SK-N-SH treated with all-trans-retinoic acid at 6 μM for 48 hours (cell line): ENCODE measurements at regions not wholly inside any gene's neighbourhood (a gene's known extent, or its start where the extent isn't known, plus 50 kb on each side); places are given as distances from the start of the nearest gene placed in this dataset.

Source experiments
- ATAC-seq: fragments of 200-7000 bp; cut with Tn5 transposase; 3 replicates; pipeline ENCODE4 v1.9.1; 2020; ENCODE audit warnings: mild to moderate bottlenecking, moderate library complexity
- ARNTL ChIP-seq: fragments of 450-650 bp; formaldehyde crosslinking; IDR thresholded peaks from 2 replicates; pipeline ENCODE4 v1.5.0; 2020; ENCODE audit warnings: low read depth, mild to moderate bottlenecking, moderate library complexity, borderline replicate concordance
- BACH2 ChIP-seq: fragments of 250-450 bp; sonication (Bioruptor Pico); IDR thresholded peaks from 2 replicates; pipeline ENCODE4 v1.9.0; 2021; ENCODE audit warnings: mild to moderate bottlenecking, borderline replicate concordance
- CREB5 ChIP-seq: fragments of 250-450 bp; sonication (Bioruptor Pico); IDR thresholded peaks from 2 replicates; pipeline ENCODE4 v1.5.1; 2020; ENCODE audit warnings: low read depth, mild to moderate bottlenecking, moderate library complexity
- ESRRG ChIP-seq: fragments of 250-450 bp; sonication (Bioruptor Pico); IDR thresholded peaks from 2 replicates; pipeline ENCODE4 v1.6.1; 2021; ENCODE audit warnings: mild to moderate bottlenecking
- GLIS3 ChIP-seq: fragments of 250-450 bp; sonication (Bioruptor Pico); IDR thresholded peaks from 2 replicates; pipeline ENCODE4 v1.5.0; 2020; ENCODE audit warnings: mild to moderate bottlenecking, moderate library complexity
- ISL1 ChIP-seq: fragments of 250-450 bp; sonication (Bioruptor Pico); IDR thresholded peaks from 2 replicates; pipeline ENCODE4 v2.1.2; 2022; ENCODE audit warnings: mild to moderate bottlenecking, moderate library complexity
- OSR1 ChIP-seq: fragments of 250-450 bp; sonication (Bioruptor Pico); IDR thresholded peaks from 2 replicates; pipeline ENCODE4 v1.8.0; 2022; ENCODE audit warnings: moderate library complexity, mild to moderate bottlenecking, inconsistent platforms
- PATZ1 ChIP-seq: fragments of 250-450 bp; sonication (Bioruptor Pico); IDR thresholded peaks from 2 replicates; pipeline ENCODE4 v1.8.0; 2020; ENCODE audit warnings: mild to moderate bottlenecking, moderate library complexity, borderline replicate concordance
- PPARA ChIP-seq: fragments of 250-450 bp; sonication (Bioruptor Pico); IDR thresholded peaks from 2 replicates; pipeline ENCODE4 v1.5.0; 2020; ENCODE audit warnings: mild to moderate bottlenecking, borderline replicate concordance
- RARB ChIP-seq: fragments of 250-450 bp; sonication (Bioruptor Pico); IDR thresholded peaks from 2 replicates; pipeline ENCODE4 v1.8.0; 2021; ENCODE audit warnings: mild to moderate bottlenecking, moderate library complexity
- SNAI2 ChIP-seq: fragments of 250-450 bp; sonication (Bioruptor Pico); IDR thresholded peaks from 2 replicates; pipeline ENCODE4 v1.5.0; 2020; ENCODE audit warnings: mild to moderate bottlenecking, moderate library complexity
- TCF4 ChIP-seq: fragments of 250-450 bp; sonication (Bioruptor Pico); IDR thresholded peaks from 2 replicates; pipeline ENCODE4 v1.8.0; 2021; ENCODE audit warnings: mild to moderate bottlenecking, moderate library complexity, borderline replicate concordance
- TOX ChIP-seq: fragments of 250-450 bp; sonication (Bioruptor Pico); IDR thresholded peaks from 2 replicates; pipeline ENCODE4 v1.8.0; 2021; ENCODE audit warnings: mild to moderate bottlenecking, moderate library complexity, borderline replicate concordance
- TSHZ2 ChIP-seq: fragments of 250-450 bp; sonication (Bioruptor Pico); IDR thresholded peaks from 2 replicates; pipeline ENCODE4 v1.5.0; 2020; ENCODE audit warnings: mild to moderate bottlenecking, moderate library complexity
- ZC3H10 ChIP-seq: fragments of 250-450 bp; sonication (Bioruptor Pico); IDR thresholded peaks from 2 replicates; pipeline ENCODE4 v1.5.1; 2021; ENCODE audit warnings: mild to moderate bottlenecking, moderate library complexity
- ZFP3 ChIP-seq: fragments of 250-450 bp; sonication (Bioruptor Pico); IDR thresholded peaks from 2 replicates; pipeline ENCODE4 v1.5.0; 2020; ENCODE audit warnings: mild to moderate bottlenecking, moderate library complexity
- ZFP30 ChIP-seq: fragments of 450-650 bp; formaldehyde crosslinking; IDR thresholded peaks from 2 replicates; pipeline ENCODE4 v1.5.0; 2022; ENCODE audit warnings: mild to moderate bottlenecking, moderate library complexity
- ZNF565 ChIP-seq: fragments of 450-650 bp; formaldehyde crosslinking; conservative IDR thresholded peaks from 2 replicates; pipeline ENCODE4 v1.5.0; 2020; ENCODE audit warnings: low read depth, mild to moderate bottlenecking, moderate library complexity
- ZNF70 ChIP-seq: fragments of 450-650 bp; formaldehyde crosslinking; IDR thresholded peaks from 2 replicates; pipeline ENCODE4 v1.5.0; 2020; ENCODE audit warnings: mild to moderate bottlenecking, moderate library complexity
- ZNF8 ChIP-seq: fragments of 450-650 bp; formaldehyde crosslinking; IDR thresholded peaks from 2 replicates; pipeline ENCODE4 v1.5.0; 2020; ENCODE audit warnings: mild to moderate bottlenecking, moderate library complexity
- TF ChIP-seq, protein P1 (sequence below): fragments of 250-450 bp; sonication (Bioruptor Pico); IDR thresholded peaks from 2 replicates; pipeline ENCODE4 v1.5.1; 2021; ENCODE audit warnings: mild to moderate bottlenecking, moderate library complexity
- TF ChIP-seq, protein P2 (sequence below): fragments of 250-450 bp; sonication (Bioruptor Pico); IDR thresholded peaks from 2 replicates; pipeline ENCODE4 v1.8.0; 2021; ENCODE audit warnings: low read depth, mild to moderate bottlenecking, moderate library complexity, borderline replicate concordance

DNA sequence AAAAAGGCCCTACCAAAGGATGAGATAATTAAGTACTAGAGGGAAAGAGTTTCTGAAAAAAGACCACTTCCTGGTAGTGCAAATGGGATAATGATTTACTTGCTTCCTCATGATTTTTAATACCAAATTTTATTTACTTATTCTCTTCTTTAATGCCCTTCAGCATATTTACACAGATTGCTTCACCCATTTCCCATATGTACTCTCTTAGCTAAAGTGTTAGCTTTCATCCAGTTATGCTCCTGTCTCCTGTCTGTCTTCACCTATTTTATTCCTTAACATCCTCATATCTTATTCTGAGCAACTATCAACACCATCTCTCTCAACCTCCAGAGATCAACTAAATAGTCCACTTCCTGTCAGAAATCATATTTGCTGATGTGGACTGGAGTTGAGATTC, 183.2 kb upstream of the HS3ST1 start:
- TF ChIP-seq ZFP3 (CRISPR knock-in tag): no peak
- TF ChIP-seq, all 23 proteins: peak for 0
- ATAC-seq: no peak

DNA sequence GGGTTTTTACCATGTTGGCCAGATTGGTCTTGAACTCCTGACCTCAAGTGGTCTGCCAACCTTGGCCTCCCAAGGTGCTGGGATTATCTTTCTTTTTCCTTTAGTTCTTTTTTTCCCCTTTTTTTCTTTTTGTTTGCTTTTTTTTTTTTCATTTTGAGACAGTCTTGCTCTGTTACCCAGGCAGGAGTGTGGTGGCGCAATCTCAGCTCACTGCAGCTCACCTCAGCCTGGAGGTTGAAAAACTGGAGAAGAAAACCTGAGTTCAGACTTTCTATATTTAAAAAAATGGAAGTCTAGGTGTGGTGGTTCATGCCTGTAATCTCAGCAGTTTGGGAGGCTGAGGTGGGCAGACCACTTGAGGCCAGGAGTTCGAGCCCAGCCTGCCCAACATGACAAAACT, 181.1 kb upstream of the HS3ST1 start:
- ATAC-seq: no peak
- no peak for TF ChIP-seq ZFP30 (CRISPR knock-in tag)
- no peak for TF ChIP-seq ARNTL (CRISPR knock-in tag)
- no peak for TF ChIP-seq ZC3H10 (CRISPR knock-in tag)
- no peak for TF ChIP-seq OSR1 (CRISPR knock-in tag)
- no peak for TF ChIP-seq ZNF565
- TF ChIP-seq SNAI2 (CRISPR knock-in tag): no peak
- TF ChIP-seq BACH2: no peak
- no peak for TF ChIP-seq ZFP3 (CRISPR knock-in tag)
- TF ChIP-seq, all 23 proteins: peak for 0

DNA sequence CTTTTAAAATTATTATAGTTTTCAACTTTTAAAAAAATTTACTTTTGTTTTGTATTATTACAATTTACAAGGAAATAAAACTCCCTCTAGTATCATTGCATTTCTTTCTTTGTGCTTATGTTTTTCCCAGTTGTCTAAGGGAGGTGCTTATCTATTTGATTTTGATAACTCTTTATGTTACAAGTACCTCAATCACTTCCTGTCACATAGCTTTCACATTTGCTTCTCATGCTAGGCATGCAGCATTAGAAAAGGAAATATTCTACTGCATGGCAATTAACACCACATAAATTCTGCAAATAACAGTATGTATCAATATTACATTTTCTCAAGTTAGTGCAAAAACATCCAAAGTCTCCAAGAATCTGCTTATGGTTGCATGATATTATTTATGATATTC, 180.3 kb upstream of the HS3ST1 start:
- TF ChIP-seq ZC3H10 (CRISPR knock-in tag): no peak
- TF ChIP-seq OSR1 (CRISPR knock-in tag): no peak
- no peak for TF ChIP-seq SNAI2 (CRISPR knock-in tag)
- TF ChIP-seq ZNF8 (CRISPR knock-in tag): no peak
- no peak for TF ChIP-seq ARNTL (CRISPR knock-in tag)
- TF ChIP-seq PATZ1: no peak
- TF ChIP-seq TSHZ2 (CRISPR knock-in tag): no peak
- no peak for TF ChIP-seq PPARA (CRISPR knock-in tag)
- TF ChIP-seq ZFP30 (CRISPR knock-in tag): no peak
- no peak for TF ChIP-seq CREB5 (CRISPR knock-in tag)
- TF ChIP-seq, protein P1, sequence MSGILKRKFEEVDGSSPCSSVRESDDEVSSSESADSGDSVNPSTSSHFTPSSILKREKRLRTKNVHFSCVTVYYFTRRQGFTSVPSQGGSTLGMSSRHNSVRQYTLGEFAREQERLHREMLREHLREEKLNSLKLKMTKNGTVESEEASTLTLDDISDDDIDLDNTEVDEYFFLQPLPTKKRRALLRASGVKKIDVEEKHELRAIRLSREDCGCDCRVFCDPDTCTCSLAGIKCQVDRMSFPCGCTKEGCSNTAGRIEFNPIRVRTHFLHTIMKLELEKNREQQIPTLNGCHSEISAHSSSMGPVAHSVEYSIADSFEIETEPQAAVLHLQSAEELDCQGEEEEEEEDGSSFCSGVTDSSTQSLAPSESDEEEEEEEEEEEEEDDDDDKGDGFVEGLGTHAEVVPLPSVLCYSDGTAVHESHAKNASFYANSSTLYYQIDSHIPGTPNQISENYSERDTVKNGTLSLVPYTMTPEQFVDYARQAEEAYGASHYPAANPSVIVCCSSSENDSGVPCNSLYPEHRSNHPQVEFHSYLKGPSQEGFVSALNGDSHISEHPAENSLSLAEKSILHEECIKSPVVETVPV: no peak
- TF ChIP-seq ZNF565: no peak
- TF ChIP-seq RARB (CRISPR knock-in tag): no peak
- no peak for TF ChIP-seq ZNF70 (CRISPR knock-in tag)
- no peak for TF ChIP-seq ZFP3 (CRISPR knock-in tag)
- TF ChIP-seq ESRRG (CRISPR knock-in tag): no peak
- TF ChIP-seq, protein P2, sequence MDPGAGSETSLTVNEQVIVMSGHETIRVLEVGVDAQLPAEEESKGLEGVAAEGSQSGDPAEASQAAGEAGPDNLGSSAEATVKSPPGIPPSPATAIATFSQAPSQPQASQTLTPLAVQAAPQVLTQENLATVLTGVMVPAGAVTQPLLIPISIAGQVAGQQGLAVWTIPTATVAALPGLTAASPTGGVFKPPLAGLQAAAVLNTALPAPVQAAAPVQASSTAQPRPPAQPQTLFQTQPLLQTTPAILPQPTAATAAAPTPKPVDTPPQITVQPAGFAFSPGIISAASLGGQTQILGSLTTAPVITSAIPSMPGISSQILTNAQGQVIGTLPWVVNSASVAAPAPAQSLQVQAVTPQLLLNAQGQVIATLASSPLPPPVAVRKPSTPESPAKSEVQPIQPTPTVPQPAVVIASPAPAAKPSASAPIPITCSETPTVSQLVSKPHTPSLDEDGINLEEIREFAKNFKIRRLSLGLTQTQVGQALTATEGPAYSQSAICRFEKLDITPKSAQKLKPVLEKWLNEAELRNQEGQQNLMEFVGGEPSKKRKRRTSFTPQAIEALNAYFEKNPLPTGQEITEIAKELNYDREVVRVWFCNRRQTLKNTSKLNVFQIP (CRISPR knock-in tag): no peak
- TF ChIP-seq TCF4: no peak
- no peak for ATAC-seq

GRCh38 chr4:11606078-11606477, 177.4 kb upstream of the HS3ST1 start:
- ATAC-seq: no peak
- TF ChIP-seq ZNF70 (CRISPR knock-in tag): no peak
- TF ChIP-seq ISL1 (CRISPR knock-in tag): no peak
- no peak for TF ChIP-seq SNAI2 (CRISPR knock-in tag)
- no peak for TF ChIP-seq BACH2
- no peak for TF ChIP-seq CREB5 (CRISPR knock-in tag)
- no peak for TF ChIP-seq OSR1 (CRISPR knock-in tag)
- TF ChIP-seq PATZ1: no peak
- no peak for TF ChIP-seq GLIS3 (CRISPR knock-in tag)
- no peak for TF ChIP-seq ZC3H10 (CRISPR knock-in tag)
- TF ChIP-seq TOX: no peak
